Astrocyte of the spinal cord (primary cell): ENCODE measurements at regions not wholly inside any gene's neighbourhood (a gene's known extent, or its start where the extent isn't known, plus 50 kb on each side); places are given as distances from the start of the nearest gene placed in this dataset.

Experiments
- DNase-seq: peaks from one replicate; pipeline ENCODE4 v3.0.0; 2011; ENCODE audit warnings: low read depth, low spot score
- H3K4me3 ChIP-seq: 2 replicates; pipeline ENCODE4 v1.5.1; 2011; ENCODE audit warnings: low read depth, mild to moderate bottlenecking, low read length, moderate library complexity
- CTCF ChIP-seq: IDR thresholded peaks from 2 replicates; pipeline ENCODE4 v1.5.1; 2012; ENCODE audit warnings: low read depth, mild to moderate bottlenecking, low read length, inconsistent platforms
- in situ Hi-C: cut with HindIII; loops from 2 replicates; pipeline ENCODE4 v1.10.0; 2017; ENCODE audit warnings: low sequenced_read_pairs

GRCh38 chr2:107338059-107338458 lies 452.1 kb upstream of the ST6GAL2 start:
- H3K4me3 ChIP-seq, result no peak overlapping the region
- DNase-seq, result peak; percentile 38
- in situ Hi-C loops, result no loop called here
- no peak for TF ChIP-seq CTCF

- in situ Hi-C loops, result no loop called here
- DNase-seq, result no peak
- TF ChIP-seq CTCF, result no peak
- no peak overlapping the region for H3K4me3 ChIP-seq
Observed at GRCh38 chr2:107338571-107338970, 452.6 kb upstream of the ST6GAL2 start.

GRCh38 chr2:107340955-107341354 lies 455.0 kb upstream of the ST6GAL2 start:
- in situ Hi-C loops, result no loop called here

GRCh38 chr2:107349329-107349728 lies 463.4 kb upstream of the ST6GAL2 start:
- no peak for DNase-seq
- TF ChIP-seq CTCF, result no peak
- no peak overlapping the region for H3K4me3 ChIP-seq
- in situ Hi-C loops, result no loop called here

More at GRCh38 chr2:107340955-107341354, 455.0 kb upstream of the ST6GAL2 start:
- no peak for TF ChIP-seq CTCF
- DNase-seq, result no peak
- H3K4me3 ChIP-seq, result no peak overlapping the region

- TF ChIP-seq CTCF, result no peak
- no peak for DNase-seq
- no peak overlapping the region for H3K4me3 ChIP-seq
- in situ Hi-C loops, result no loop called here
Observed at GRCh38 chr2:107354175-107354574, 468.2 kb upstream of the ST6GAL2 start.

GRCh38 chr2:107358362-107358761 lies 468.3 kb upstream of the RGPD4 start:
- no peak overlapping the region for H3K4me3 ChIP-seq
- TF ChIP-seq CTCF, result no peak
- in situ Hi-C loops, result no loop called here
- DNase-seq, result no peak

GRCh38 chr2:107359021-107359420 lies 467.7 kb upstream of the RGPD4 start:
- in situ Hi-C loops, result no loop called here
- no peak for TF ChIP-seq CTCF
- H3K4me3 ChIP-seq, result no peak overlapping the region
- no peak for DNase-seq
